ENCODE measurements at regions not wholly inside any gene's neighbourhood (a gene's known extent, or its start where the extent isn't known, plus 50 kb on each side); places are given as distances from the start of the nearest gene placed in this dataset.

- intact Hi-C loops (cut with DNase I): no loop called here
- no peak for DNase-seq (ENCODE audit: low spot score)
These were observed 266.5 kb upstream of the USP24 start for GRCh38 chr1:55481634-55482033.

- DNase-seq (ENCODE audit: low spot score): no peak
- intact Hi-C loops (cut with DNase I): no loop called here
These were observed 265.0 kb upstream of the USP24 start for GRCh38 chr1:55480029-55480795.

DNA sequence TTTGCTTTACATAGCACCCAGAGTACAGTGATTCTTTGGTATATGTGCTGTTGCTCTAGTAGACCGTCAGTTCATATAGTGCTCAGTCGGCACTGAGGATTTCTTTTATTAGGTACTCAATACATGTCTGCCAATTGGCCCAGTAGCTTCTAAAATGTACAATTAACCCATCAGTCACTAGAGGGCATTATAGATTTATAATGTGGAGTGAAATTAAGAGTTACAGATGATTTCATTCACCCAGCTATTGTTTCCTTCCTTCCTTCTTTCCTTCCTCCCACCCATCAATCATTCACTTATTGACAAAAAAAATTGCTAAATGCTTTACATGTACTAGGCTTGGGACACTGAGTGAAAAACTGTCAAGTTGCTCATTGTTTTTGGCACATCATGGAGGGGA, 263.6 kb upstream of the USP24 start:
- DNase-seq (ENCODE audit: low spot score): no peak

DNA sequence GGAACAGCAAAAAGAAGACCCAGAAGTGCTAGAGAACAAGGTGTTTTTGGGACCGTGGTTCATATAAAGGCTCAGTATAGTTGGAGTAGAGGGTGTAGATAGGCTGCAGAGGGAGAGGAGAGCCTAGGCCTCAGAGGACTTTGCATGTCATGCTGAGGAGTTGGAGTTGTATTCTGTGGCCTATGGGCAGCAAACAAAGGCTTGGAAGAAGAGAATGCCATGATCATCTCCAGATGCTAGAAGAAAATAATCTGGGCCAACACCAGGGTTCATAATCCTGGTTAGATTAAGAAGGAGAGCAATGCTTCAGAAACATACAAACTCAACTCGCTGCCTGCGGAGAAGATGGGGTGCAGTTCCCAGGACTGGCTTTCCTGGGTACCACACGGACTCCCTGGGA, 262.8 kb upstream of the USP24 start:
- intact Hi-C loops (cut with DNase I): loop anchor here (10.0 kb wide), 1 partner anchor 1107 kb away; no protein-coding TSS in a partner anchor
- DNase-seq (ENCODE audit: low spot score): no peak

More for the DNA sequence above, 263.6 kb upstream of the USP24 start:
- intact Hi-C loops (cut with DNase I): loop anchor here (10.0 kb wide), 1 partner anchor 1106 kb away; no protein-coding TSS in a partner anchor

DNA sequence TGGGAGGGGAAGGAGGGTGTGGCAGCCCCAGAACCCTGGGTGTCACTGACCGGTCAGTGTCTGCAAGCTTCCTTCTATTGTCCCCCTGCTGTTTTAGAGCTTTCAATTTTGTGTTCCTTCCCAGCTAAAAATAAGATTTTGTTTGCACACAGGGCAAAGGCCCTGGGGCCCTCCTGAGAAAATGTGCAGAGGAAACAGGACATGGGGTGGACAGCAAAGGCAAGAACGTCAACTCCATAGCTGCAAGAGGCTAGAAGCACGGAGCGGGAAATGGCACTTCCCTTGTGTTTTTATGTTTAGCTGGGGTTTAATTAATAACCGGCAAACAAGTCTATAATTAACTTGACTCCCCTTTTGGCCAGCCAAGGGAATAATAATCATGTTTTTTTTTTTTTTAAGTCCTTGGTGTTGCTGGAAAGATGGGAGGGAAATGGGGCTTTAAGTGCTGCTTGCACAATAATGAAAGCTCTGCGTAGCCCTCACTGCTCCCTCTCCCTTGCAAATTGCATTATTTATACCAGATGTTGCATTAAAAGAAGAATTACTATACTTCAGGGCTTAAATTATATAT, 261.4 kb upstream of the USP24 start:
- no peak for DNase-seq (ENCODE audit: low spot score)
- intact Hi-C loops (cut with DNase I): loop anchor here (10.0 kb wide), 1 partner anchor 1108 kb away; no protein-coding TSS in a partner anchor

GRCh38 chr1:55474168-55474786, 259.1 kb upstream of the USP24 start:
- intact Hi-C loops (cut with DNase I): loop anchor here (10.0 kb wide), 1 partner anchor 1111 kb away; no protein-coding TSS in a partner anchor
- DNase-seq (ENCODE audit: low spot score): no peak

GRCh38 chr1:55473661-55474060, 258.5 kb upstream of the USP24 start:
- DNase-seq (ENCODE audit: low spot score): no peak
- intact Hi-C loops (cut with DNase I): loop anchor here (10.0 kb wide), 1 partner anchor 1111 kb away; no protein-coding TSS in a partner anchor

DNA sequence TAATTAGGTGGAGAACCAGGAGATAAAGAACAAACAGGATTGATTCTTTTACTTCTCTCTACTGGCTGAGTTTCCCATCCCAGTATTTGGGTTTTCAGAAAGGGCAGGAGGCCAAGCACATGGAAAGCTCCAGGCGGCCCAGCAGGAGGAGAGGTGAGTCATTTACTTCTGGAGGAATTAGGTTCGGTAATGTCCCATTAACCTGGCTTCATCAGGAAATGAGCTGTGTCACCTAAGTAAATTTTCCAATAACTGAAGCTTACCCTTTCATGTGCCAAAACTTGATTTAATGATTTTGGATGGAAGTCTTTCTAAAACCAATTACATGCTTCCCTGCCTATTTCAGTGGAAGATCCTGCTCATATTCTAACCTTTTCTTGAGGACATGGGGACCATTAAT, 257.6 kb upstream of the USP24 start:
- intact Hi-C loops (cut with DNase I): loop anchor here (10.0 kb wide), 1 partner anchor 1112 kb away; no protein-coding TSS in a partner anchor
- DNase-seq (ENCODE audit: low spot score): no peak

GRCh38 chr1:55472115-55472514, 257.0 kb upstream of the USP24 start:
- DNase-seq (ENCODE audit: low spot score): no peak
- intact Hi-C loops (cut with DNase I): loop anchor here (10.0 kb wide), 1 partner anchor 1113 kb away; no protein-coding TSS in a partner anchor

GRCh38 chr1:55468142-55468795, 253.1 kb upstream of the USP24 start:
- no peak for DNase-seq (ENCODE audit: low spot score)
- intact Hi-C loops (cut with DNase I): no loop called here

- intact Hi-C loops (cut with DNase I): no loop called here
- DNase-seq (ENCODE audit: low spot score): no peak
These were observed 251.8 kb upstream of the USP24 start for GRCh38 chr1:55466921-55467320.

DNA sequence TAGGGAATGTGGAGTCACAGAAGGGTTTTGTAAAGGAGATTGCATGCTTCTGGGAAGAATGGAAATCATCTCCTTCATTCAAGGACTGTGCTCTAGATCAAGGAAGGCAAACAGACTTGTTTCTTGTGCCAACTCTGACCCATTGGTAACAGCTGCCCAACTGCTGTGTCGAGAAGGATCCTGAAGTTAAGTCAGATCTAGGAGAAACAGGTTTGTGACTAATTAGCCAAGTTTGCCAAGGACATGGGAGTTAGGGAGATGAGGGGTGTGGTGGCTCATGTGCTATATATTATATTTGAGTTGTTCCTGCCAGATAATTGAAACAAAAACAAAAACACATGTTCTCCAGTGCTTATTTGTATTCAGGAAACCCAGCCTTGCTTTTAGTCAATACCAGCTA, 251.2 kb upstream of the USP24 start:
- intact Hi-C loops (cut with DNase I): no loop called here
- no peak for DNase-seq (ENCODE audit: low spot score)

DNA sequence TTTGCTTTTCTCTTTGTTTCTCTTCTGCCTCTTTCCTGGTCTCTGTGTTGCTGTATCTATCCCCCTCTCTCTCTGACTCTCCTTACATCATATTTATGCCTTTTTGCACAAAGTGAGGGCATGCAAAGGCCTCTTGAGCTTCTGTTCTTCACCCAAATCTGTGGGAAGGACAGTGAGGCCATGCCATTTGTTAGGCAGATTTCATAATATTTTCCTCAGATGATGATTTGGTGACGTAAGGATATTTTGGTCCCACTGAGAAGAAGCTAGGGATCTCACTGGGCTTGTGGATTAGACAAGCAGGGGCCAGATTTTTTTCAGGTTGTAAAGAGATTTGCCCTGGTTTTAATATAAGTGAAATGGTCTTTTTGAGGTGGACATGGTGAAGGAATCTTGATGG, 249.4 kb upstream of the USP24 start:
- intact Hi-C loops (cut with DNase I): no loop called here

DNA sequence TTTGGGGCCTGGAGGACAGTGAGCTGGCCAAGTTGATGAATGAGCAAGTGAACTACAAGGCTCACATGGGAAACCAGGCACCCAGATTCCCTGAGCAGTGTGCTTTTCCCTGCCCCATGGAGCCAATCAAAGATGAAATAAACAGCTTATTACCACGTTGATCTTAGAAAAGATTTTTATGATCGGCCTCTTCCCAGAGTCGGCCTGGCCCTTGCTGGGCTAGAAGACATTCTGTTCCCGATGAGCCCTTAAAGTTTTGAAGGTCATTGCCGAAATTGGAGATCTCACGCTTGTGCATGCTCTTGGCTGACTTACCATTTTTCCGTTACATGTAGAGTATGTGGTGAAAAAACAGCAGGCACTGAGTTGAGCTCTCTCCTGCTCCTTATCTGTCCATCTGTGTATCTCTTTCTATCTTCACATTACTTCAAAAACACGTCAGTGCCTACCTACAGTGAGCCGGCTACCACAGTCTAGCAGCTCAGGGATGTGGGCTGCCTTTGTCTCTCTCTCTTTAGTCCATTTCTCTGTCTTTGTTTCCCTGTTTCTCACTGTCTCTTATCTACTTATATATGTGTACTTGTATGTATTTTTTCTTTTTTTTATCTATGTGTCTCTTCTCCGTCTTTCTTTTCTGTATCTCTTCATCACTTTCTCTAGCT, 248.8 kb upstream of the USP24 start:
- DNase-seq (ENCODE audit: low spot score): no peak
- intact Hi-C loops (cut with DNase I): no loop called here

More for the DNA sequence above, 249.4 kb upstream of the USP24 start:
- no peak for DNase-seq (ENCODE audit: low spot score)

- intact Hi-C loops (cut with DNase I): no loop called here
- no peak for DNase-seq (ENCODE audit: low spot score)
These were observed 242.7 kb upstream of the USP24 start for GRCh38 chr1:55457874-55458273.

DNA sequence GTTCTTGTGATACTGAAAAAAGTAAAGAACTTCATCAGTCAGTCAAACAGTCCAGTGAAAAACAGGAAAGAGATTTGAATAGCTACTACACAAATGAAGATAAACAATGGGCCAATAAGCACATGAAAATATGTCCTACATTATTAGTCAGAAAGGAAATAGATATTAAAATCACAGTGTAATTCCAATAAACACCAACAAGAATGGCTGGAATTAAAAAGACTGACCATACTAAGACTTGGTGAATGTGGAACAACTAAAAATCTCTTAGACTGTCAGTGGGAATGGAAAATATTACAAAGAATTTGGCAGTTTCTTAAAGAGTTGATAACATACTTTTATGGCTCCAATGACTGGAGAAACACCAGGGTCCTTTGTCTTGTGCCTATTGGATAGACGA, 241.8 kb upstream of the USP24 start:
- no peak for DNase-seq (ENCODE audit: low spot score)
- intact Hi-C loops (cut with DNase I): no loop called here

- intact Hi-C loops (cut with DNase I): no loop called here
- no peak for DNase-seq (ENCODE audit: low spot score)
These were observed 233.1 kb upstream of the USP24 start for GRCh38 chr1:55448261-55448660.

GRCh38 chr1:55447488-55447887, 232.3 kb upstream of the USP24 start:
- intact Hi-C loops (cut with DNase I): no loop called here
- DNase-seq (ENCODE audit: low spot score): no peak

GRCh38 chr1:55446351-55446750, 231.2 kb upstream of the USP24 start:
- intact Hi-C loops (cut with DNase I): no loop called here

GRCh38 chr1:55445416-55445815, 230.3 kb upstream of the USP24 start:
- DNase-seq (ENCODE audit: low spot score): no peak
- intact Hi-C loops (cut with DNase I): no loop called here

More at GRCh38 chr1:55446351-55446750, 231.2 kb upstream of the USP24 start:
- no peak for DNase-seq (ENCODE audit: low spot score)

All from cardiac septum (tissue), 1 donor.